ENCODE measurements at regions not wholly inside any gene's neighbourhood (a gene's known extent, or its start where the extent isn't known, plus 50 kb on each side); places are given as distances from the start of the nearest gene placed in this dataset.

DNA sequence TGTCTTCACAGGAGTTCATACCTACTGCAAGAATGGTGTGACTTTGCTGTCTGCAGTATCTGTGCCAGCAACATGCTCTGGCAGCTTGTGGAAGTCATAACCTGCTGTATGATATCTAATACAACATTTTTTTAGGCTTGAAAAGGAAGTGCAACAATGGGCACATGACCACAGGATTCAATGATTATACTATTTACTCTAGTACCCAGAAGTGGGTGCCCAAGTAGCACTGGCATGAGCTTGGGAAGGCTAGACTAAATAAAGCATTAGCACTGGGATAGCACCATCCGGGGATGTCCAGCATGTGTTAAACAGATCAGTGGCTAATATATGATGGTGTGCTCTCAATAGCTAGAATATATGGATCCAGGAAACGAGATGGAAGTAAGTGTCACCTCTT, 98.6 kb upstream of the PDE4B start:
- Mint-ChIP-seq H3K27me3 (ENCODE audit: low read depth) (peaks cover 3% of the 10 kb centered on the region), H3K9me3 (no peaks in the 10 kb centered on the region), H3K36me3 (ENCODE audit: low read depth) (no peaks in the 10 kb centered on the region), H3K4me1 (no peaks in the 10 kb centered on the region), H3K4me3 (no peak overlapping the region), H3K27ac (no peak overlapping the region)
- TF ChIP-seq, protein P1, sequence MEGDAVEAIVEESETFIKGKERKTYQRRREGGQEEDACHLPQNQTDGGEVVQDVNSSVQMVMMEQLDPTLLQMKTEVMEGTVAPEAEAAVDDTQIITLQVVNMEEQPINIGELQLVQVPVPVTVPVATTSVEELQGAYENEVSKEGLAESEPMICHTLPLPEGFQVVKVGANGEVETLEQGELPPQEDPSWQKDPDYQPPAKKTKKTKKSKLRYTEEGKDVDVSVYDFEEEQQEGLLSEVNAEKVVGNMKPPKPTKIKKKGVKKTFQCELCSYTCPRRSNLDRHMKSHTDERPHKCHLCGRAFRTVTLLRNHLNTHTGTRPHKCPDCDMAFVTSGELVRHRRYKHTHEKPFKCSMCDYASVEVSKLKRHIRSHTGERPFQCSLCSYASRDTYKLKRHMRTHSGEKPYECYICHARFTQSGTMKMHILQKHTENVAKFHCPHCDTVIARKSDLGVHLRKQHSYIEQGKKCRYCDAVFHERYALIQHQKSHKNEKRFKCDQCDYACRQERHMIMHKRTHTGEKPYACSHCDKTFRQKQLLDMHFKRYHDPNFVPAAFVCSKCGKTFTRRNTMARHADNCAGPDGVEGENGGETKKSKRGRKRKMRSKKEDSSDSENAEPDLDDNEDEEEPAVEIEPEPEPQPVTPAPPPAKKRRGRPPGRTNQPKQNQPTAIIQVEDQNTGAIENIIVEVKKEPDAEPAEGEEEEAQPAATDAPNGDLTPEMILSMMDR (IDR thresholded peaks at IDR 0.05; ENCODE audit: unreplicated experiment in 3 of 3) = no peak

DNA sequence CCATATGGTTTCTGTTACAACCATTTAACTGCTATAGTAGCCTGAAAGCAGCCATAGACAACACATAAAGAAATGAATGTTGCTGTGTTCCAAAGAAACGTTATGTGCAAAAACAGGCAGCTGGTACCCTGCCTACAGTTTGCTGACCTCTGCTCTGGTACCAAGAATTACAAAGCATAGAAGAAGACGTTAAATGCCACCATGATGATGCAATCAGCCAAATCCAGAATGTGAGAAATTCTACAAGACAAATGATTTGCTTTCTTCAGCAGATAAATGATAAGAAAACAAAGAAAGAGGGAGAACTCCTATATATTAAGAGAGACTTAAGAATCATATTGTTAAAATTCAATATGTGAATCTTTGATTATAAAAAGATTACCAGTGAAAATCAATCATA, 97.8 kb upstream of the PDE4B start:
- no peaks in the 10 kb centered on the region for H3K36me3 Mint-ChIP-seq (ENCODE audit: low read depth)
- no peaks in the 10 kb centered on the region for H3K4me1 Mint-ChIP-seq
- H3K9me3 Mint-ChIP-seq = no peaks in the 10 kb centered on the region
- no peaks in the 10 kb centered on the region for H3K27me3 Mint-ChIP-seq (ENCODE audit: low read depth)
- TF ChIP-seq, protein P1 (IDR thresholded peaks at IDR 0.05; ENCODE audit: unreplicated experiment in 3 of 3) = no peak
- no peak overlapping the region for H3K27ac Mint-ChIP-seq
- no peak overlapping the region for H3K4me3 Mint-ChIP-seq

DNA sequence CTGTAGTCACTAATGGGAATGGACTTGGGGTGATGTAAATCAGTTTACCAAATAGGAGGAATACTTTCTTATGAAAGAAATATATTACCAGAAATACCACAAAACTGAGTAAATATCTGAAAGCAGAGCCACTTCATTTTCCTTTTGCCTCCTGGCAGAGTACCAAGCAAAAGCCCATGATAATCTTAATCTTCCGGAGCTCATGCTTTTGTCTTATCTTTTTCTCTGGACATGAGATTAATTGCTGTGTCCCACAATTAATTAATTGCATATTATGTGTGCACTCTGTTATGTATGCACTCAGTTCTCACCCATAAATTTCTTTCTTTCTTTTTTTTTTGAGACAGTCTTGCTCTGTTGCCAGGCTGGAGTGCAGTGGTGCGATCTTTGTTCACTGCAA, 94.1 kb upstream of the PDE4B start:
- Mint-ChIP-seq H3K27ac (no peak overlapping the region), H3K4me3 (no peak overlapping the region), H3K27me3 (ENCODE audit: low read depth) (no peaks in the 10 kb centered on the region), H3K4me1 (no peaks in the 10 kb centered on the region), H3K36me3 (ENCODE audit: low read depth) (no peaks in the 10 kb centered on the region), H3K9me3 (no peaks in the 10 kb centered on the region)
- TF ChIP-seq, protein P1 (IDR thresholded peaks at IDR 0.05; ENCODE audit: unreplicated experiment in 3 of 3) = no peak

DNA sequence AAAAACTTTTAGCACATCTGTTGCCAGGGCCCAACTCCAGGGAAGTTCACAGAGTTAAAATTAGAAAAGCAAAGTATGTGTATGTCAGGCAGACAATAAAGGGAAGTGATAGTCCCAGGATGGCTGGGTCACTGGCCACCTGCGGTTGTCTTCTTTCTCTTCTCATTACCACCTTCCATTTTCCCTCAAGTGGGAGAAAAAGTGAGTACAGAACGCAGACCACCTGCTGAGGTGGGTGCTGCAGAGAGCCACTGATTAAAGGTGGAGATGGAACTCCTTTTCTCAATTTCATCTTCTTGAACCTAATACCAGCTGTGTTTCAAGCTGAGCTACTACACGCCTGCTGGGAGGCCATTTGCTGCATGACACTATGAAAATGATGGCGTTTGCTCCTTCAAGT, 88.8 kb upstream of the PDE4B start:
- Mint-ChIP-seq H3K27me3 (ENCODE audit: low read depth) (no peaks in the 10 kb centered on the region), H3K27ac (no peak overlapping the region), H3K4me3 (no peak overlapping the region), H3K9me3 (no peaks in the 10 kb centered on the region), H3K36me3 (ENCODE audit: low read depth) (no peaks in the 10 kb centered on the region), H3K4me1 (no peaks in the 10 kb centered on the region)
- TF ChIP-seq, protein P1 (IDR thresholded peaks at IDR 0.05; ENCODE audit: unreplicated experiment in 3 of 3) = no peak

DNA sequence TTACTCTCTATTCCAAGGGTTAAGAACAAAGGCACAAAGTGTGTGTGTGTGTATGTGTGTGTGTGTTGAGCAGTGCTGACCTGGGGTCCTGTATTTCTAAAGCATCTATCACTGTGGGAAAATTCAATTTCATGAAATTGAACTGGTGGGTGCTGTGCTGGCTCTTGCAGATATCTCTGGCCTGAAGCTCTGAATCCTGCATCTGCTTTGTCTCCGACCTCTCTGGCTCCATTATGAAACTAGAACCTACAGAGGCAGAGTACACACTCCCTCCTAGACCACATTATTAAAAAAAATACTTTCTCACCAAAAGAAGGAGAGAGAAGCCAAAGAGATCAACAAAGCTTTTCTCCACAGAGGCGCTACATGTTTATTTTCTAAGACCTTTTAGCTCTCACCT, 88.4 kb upstream of the PDE4B start:
- Mint-ChIP-seq H3K27ac (no peak overlapping the region), H3K4me1 (no peaks in the 10 kb centered on the region), H3K4me3 (no peak overlapping the region), H3K27me3 (ENCODE audit: low read depth) (peaks cover 4% of the 10 kb centered on the region), H3K9me3 (no peaks in the 10 kb centered on the region), H3K36me3 (ENCODE audit: low read depth) (no peaks in the 10 kb centered on the region)
- TF ChIP-seq, protein P1 (IDR thresholded peaks at IDR 0.05; ENCODE audit: unreplicated experiment in 3 of 3) = no peak

DNA sequence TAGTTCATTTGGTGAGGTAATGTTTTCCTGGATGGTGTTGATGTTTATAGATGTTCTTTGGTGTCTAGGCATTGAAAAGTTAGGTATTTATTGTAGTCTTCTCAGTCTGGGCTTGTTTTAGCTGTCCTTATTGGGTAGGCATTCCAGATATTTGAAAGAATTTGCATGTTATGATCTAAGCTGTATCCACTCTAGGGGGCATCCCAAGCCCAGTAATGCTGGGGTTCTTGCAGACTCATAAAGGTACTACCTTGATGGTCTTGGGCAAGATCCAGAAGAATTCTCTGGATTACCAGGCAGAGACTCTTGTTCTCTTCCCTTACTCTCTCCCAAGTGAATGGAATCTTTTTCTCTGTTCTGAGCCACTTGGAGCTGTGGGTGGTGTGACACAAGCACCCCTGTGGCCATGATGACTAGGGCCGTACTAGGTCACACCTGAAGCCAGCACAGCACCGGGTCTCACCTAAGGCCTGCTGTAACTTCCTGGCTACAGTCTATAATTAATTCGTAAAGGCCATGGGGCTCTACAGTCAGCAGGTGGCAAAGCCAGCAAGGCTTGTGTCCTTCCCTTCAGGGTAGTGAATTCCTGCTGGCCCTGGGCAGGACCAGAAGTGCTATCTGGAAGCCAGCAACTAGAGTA, 74.8 kb upstream of the PDE4B start:
- no peaks in the 10 kb centered on the region for H3K9me3 Mint-ChIP-seq
- H3K4me3 Mint-ChIP-seq = no peak overlapping the region
- H3K4me1 Mint-ChIP-seq = no peaks in the 10 kb centered on the region
- H3K27me3 Mint-ChIP-seq (ENCODE audit: low read depth) = peaks cover 11% of the 10 kb centered on the region
- no peaks in the 10 kb centered on the region for H3K36me3 Mint-ChIP-seq (ENCODE audit: low read depth)
- TF ChIP-seq, protein P1 (IDR thresholded peaks at IDR 0.05; ENCODE audit: unreplicated experiment in 3 of 3) = no peak
- H3K27ac Mint-ChIP-seq = no peak overlapping the region
